ENCODE measurements at regions not wholly inside any gene's neighbourhood (a gene's known extent, or its start where the extent isn't known, plus 50 kb on each side); places are given as distances from the start of the nearest gene placed in this dataset.

GRCh38 chr7:10863476-10863875 lies 110.2 kb upstream of the PHF14 start:
- no peak for DNase-seq (ENCODE audit: extremely low read depth, low read depth)
- TF ChIP-seq CTCF (IDR thresholded peaks at IDR 0.05; ENCODE audit: low read depth, low read length): no peak

- no peak for DNase-seq (ENCODE audit: extremely low read depth, low read depth)
- no peak for TF ChIP-seq CTCF (IDR thresholded peaks at IDR 0.05; ENCODE audit: low read depth, low read length)
Measured at GRCh38 chr7:10874666-10875065, 99.0 kb upstream of the PHF14 start.

GRCh38 chr7:10875080-10875479 lies 98.6 kb upstream of the PHF14 start:
- TF ChIP-seq CTCF (IDR thresholded peaks at IDR 0.05; ENCODE audit: low read depth, low read length): no peak
- DNase-seq (ENCODE audit: extremely low read depth, low read depth): no peak

- TF ChIP-seq CTCF (IDR thresholded peaks at IDR 0.05; ENCODE audit: low read depth, low read length): no peak
- DNase-seq (ENCODE audit: extremely low read depth, low read depth): no peak
Measured at GRCh38 chr7:10888861-10889260, 84.8 kb upstream of the PHF14 start.

- peak; percentile 76 for TF ChIP-seq CTCF (IDR thresholded peaks at IDR 0.05; ENCODE audit: low read depth, low read length)
- DNase-seq (ENCODE audit: extremely low read depth, low read depth): peak; percentile 10
Measured at GRCh38 chr7:10889266-10889898, 84.3 kb upstream of the PHF14 start.

- DNase-seq (ENCODE audit: extremely low read depth, low read depth): no peak
Measured at GRCh38 chr7:10908600-10908999, 65.1 kb upstream of the PHF14 start.

GRCh38 chr7:10910447-10910846 lies 63.2 kb upstream of the PHF14 start:
- no peak for DNase-seq (ENCODE audit: extremely low read depth, low read depth)
- no peak for TF ChIP-seq CTCF (IDR thresholded peaks at IDR 0.05; ENCODE audit: low read depth, low read length)

More at GRCh38 chr7:10908600-10908999, 65.1 kb upstream of the PHF14 start:
- no peak for TF ChIP-seq CTCF (IDR thresholded peaks at IDR 0.05; ENCODE audit: low read depth, low read length)
